ENCODE measurements at regions not wholly inside any gene's neighbourhood (a gene's known extent, or its start where the extent isn't known, plus 50 kb on each side); places are given as distances from the start of the nearest gene placed in this dataset.

DNA sequence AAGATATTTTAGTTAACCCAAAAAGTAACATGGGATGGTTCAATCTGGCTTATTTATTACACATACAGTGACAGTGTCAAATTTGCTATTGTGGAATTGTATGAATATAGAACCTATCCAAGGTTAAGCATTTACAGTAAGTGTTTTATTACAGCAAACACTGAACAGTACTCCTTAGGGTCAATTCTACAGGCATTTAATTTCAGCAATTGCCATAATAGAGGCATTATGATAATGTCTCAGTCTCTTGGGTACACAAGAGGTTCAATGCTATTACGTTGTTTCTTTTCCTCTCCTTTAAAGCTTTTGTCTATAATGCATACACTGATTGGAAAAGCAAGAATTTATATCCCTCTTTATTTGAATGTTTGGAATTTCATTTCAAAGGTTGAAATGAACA, 275.7 kb upstream of the NAALADL2 start:
- TF ChIP-seq CTCF (IDR thresholded peaks at IDR 0.05): no peak
- TF ChIP-seq POLR2A (IDR thresholded peaks at IDR 0.05): no peak

Data from right lobe of liver (tissue), 4 donors.